ENCODE measurements at regions not wholly inside any gene's neighbourhood (a gene's known extent, or its start where the extent isn't known, plus 50 kb on each side); places are given as distances from the start of the nearest gene placed in this dataset.

DNA sequence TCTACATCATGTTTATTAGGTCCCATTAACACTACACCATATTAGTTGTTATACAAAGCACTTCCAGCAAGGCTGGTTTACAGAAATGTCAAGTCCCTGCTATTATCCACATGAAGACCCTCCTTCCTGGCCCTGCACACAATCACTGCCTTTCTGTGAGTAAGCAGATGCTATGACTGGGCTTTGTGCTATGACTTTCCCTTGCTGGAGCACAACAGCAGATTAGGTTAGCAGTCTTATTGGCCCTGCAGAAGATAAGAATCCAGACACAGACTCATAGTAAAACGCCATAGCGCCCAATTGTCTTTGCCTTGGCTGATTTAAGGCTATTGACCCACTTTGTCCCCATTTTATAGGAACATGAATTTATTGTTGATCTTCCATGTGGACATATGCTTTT lies 228.9 kb upstream of the ACTBL2 start:
- TF ChIP-seq, protein P1, sequence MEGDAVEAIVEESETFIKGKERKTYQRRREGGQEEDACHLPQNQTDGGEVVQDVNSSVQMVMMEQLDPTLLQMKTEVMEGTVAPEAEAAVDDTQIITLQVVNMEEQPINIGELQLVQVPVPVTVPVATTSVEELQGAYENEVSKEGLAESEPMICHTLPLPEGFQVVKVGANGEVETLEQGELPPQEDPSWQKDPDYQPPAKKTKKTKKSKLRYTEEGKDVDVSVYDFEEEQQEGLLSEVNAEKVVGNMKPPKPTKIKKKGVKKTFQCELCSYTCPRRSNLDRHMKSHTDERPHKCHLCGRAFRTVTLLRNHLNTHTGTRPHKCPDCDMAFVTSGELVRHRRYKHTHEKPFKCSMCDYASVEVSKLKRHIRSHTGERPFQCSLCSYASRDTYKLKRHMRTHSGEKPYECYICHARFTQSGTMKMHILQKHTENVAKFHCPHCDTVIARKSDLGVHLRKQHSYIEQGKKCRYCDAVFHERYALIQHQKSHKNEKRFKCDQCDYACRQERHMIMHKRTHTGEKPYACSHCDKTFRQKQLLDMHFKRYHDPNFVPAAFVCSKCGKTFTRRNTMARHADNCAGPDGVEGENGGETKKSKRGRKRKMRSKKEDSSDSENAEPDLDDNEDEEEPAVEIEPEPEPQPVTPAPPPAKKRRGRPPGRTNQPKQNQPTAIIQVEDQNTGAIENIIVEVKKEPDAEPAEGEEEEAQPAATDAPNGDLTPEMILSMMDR (IDR thresholded peaks at IDR 0.05), result no peak
- TF ChIP-seq ZFX (IDR thresholded peaks at IDR 0.05; ENCODE audit: borderline replicate concordance), result no peak

Data from 22Rv1 (cell line).